Caco-2 (cell line): ENCODE measurements at regions not wholly inside any gene's neighbourhood (a gene's known extent, or its start where the extent isn't known, plus 50 kb on each side); places are given as distances from the start of the nearest gene placed in this dataset.

Experiments
- BruUV-seq: library from RNA; stranded (reverse); fragments of 400-500 nt; replicated peaks from 2 replicates; lab custom pipeline; 2021; lab: Mats Ljungman, UMichigan
- CTCF ChIA-PET: fragments of 300-600 bp; sonication (Branson Sonifier 250); formaldehyde crosslinking; loops from one replicate; lab custom pipeline; 2022; ENCODE audit warnings: antibody characterized with exemption; lab: Charles Lee
- POLR2A ChIA-PET: fragments of 300-600 bp; sonication (Branson Sonifier 250); formaldehyde crosslinking; loops from one replicate; lab custom pipeline; 2022; ENCODE audit warnings: antibody characterized with exemption; lab: Charles Lee
- DNase-seq, 2 experiments: peaks; one replicate each; pipeline versions ENCODE4 v3.0.0 to v3.0.0-alpha.2; 2020 to 2022
- H3K27me3 ChIP-seq: replicated peaks from 2 replicates; pipeline ENCODE4 v1.6.0; 2011; ENCODE audit warnings: low read length; ENCODE audit not compliant: control insufficient read depth, insufficient read depth
- H3K36me3 ChIP-seq: 2 replicates; pipeline ENCODE4 v1.5.1; 2011; ENCODE audit warnings: low read length; ENCODE audit not compliant: control insufficient read depth, insufficient read depth
- H3K4me1 ChIP-seq: fragments of 250-450 bp; sonication (Bioruptor Pico); 2 replicates; pipeline ENCODE4 v1.5.1; 2020; ENCODE audit warnings: mild to moderate bottlenecking
- H3K4me3 ChIP-seq: 2 replicates; pipeline ENCODE4 v1.5.1; 2011; ENCODE audit warnings: low read depth, mild to moderate bottlenecking, control low read depth, low read length
- H3K9me3 ChIP-seq: fragments of 250-450 bp; sonication (Bioruptor Pico); 2 replicates; pipeline ENCODE4 v1.5.1; 2020; ENCODE audit warnings: mild to moderate bottlenecking, moderate library complexity
- H3K27ac Mint-ChIP-seq: one replicate; pipeline ENCODE4 v1.8.0; 2022; ENCODE audit warnings: mixed read lengths; ENCODE audit not compliant: unreplicated experiment
- H3K27me3 Mint-ChIP-seq: one replicate; pipeline ENCODE4 v1.8.0; 2022; ENCODE audit warnings: mixed read lengths; ENCODE audit not compliant: insufficient read depth, unreplicated experiment
- H3K36me3 Mint-ChIP-seq: one replicate; pipeline ENCODE4 v1.8.0; 2022; ENCODE audit warnings: mild to moderate bottlenecking, mixed read lengths; ENCODE audit not compliant: insufficient read depth, unreplicated experiment
- H3K4me1 Mint-ChIP-seq: one replicate; pipeline ENCODE4 v1.8.0; 2022; ENCODE audit warnings: low read depth, mixed read lengths; ENCODE audit not compliant: unreplicated experiment
- H3K4me3 Mint-ChIP-seq: one replicate; pipeline ENCODE4 v1.8.0; 2022; ENCODE audit warnings: mild to moderate bottlenecking, moderate library complexity, mixed read lengths; ENCODE audit not compliant: unreplicated experiment
- H3K9me3 Mint-ChIP-seq: one replicate; pipeline ENCODE4 v1.8.0; 2022; ENCODE audit warnings: mixed read lengths; ENCODE audit not compliant: unreplicated experiment
- intact Hi-C: fragments of 100-400 bp; cut with micrococcal nuclease; formaldehyde crosslinking; loops from one replicate; pipeline ENCODE4 v1.10.0; 2022; ENCODE audit not compliant: unreplicated experiment
- TF ChIP-seq, protein P1 (sequence below), 2 experiments: fragments of 200-600 bp in 1 of 2; IDR thresholded peaks; 1 replicate in 1 of 2; 2 replicates in 1 of 2; pipeline versions ENCODE4 v1.5.1 to v1.8.0; 2011 to 2022; ENCODE audit warnings: antibody characterized with exemption in 1 of 2, control low read depth in 1 of 2, inconsistent platforms in 1 of 2, low read depth in 1 of 2, low read length in 1 of 2, mild to moderate bottlenecking in 1 of 2, moderate library complexity in 1 of 2; ENCODE audit not compliant: insufficient read depth in 1 of 2, severe bottlenecking in 1 of 2, unreplicated experiment in 1 of 2

DNA sequence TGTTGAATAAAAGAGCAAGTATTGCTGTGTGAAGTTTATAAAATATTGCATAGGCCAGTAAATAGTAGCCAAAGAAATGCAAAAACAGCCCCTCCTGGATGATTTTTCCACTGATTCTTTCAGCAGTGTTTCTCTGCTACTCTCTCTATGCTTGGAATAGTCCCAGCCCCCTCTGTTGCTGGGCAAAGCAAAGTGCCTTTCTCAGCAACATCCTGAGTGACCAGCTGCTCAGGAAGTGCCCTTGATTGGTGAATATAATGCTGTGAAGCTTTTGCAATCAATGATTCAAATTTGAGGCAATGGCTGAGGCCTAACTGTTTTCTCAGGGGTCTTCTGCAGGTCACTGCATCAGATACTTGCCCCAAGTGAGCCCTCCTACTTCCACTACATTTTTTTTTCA, 656.7 kb downstream of the ZNF674 start:
- Mint-ChIP-seq H3K36me3 (no peaks in the 10 kb centered on the region), H3K27me3 (no peaks in the 10 kb centered on the region), H3K27ac (no peak overlapping the region), H3K9me3 (no peaks in the 10 kb centered on the region), H3K4me3 (no peak overlapping the region), H3K4me1 (no peaks in the 10 kb centered on the region)
- TF ChIP-seq, protein P1, sequence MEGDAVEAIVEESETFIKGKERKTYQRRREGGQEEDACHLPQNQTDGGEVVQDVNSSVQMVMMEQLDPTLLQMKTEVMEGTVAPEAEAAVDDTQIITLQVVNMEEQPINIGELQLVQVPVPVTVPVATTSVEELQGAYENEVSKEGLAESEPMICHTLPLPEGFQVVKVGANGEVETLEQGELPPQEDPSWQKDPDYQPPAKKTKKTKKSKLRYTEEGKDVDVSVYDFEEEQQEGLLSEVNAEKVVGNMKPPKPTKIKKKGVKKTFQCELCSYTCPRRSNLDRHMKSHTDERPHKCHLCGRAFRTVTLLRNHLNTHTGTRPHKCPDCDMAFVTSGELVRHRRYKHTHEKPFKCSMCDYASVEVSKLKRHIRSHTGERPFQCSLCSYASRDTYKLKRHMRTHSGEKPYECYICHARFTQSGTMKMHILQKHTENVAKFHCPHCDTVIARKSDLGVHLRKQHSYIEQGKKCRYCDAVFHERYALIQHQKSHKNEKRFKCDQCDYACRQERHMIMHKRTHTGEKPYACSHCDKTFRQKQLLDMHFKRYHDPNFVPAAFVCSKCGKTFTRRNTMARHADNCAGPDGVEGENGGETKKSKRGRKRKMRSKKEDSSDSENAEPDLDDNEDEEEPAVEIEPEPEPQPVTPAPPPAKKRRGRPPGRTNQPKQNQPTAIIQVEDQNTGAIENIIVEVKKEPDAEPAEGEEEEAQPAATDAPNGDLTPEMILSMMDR (IDR thresholded peaks at IDR 0.05; ENCODE audit: insufficient read depth in 1 of 2, low read depth in 1 of 2, low read length in 1 of 2, severe bottlenecking in 1 of 2, unreplicated experiment in 1 of 2): no peak
- H3K4me3 ChIP-seq: no peak overlapping the region
- intact Hi-C loops: no loop called here
- H3K36me3 ChIP-seq: no peaks in the 10 kb centered on the region
- ChIA-PET CTCF (no interaction called here), POLR2A (no interaction called here)
- no peaks in the 10 kb centered on the region for H3K9me3 ChIP-seq
- no TSS peak for BruUV-seq
- no peak for DNase-seq
- no peaks in the 10 kb centered on the region for H3K4me1 ChIP-seq
- H3K27me3 ChIP-seq: no peaks in the 10 kb centered on the region

DNA sequence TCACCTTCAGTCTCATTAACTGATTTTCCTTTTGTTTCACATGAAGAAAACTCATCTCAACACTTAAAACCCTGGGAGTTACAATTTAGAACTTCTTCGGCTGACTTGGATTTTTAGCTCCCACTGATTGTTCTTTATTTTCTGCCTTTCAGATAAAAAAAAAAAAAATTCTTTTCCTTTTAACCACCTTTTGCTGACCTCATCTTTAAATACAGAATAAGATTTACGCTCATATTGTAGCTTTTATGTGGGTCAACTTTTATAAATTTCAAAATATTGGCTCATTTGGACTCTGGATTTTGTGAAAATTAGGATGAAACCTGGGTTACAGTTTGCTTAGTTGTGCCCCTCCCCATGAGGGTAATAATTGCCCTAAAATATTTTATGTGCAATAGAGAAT, 659.3 kb downstream of the ZNF674 start:
- intact Hi-C loops: no loop called here
- ChIA-PET CTCF (no interaction called here), POLR2A (no interaction called here)
- no peaks in the 10 kb centered on the region for H3K9me3 ChIP-seq
- Mint-ChIP-seq H3K9me3 (no peaks in the 10 kb centered on the region), H3K27ac (no peak overlapping the region), H3K36me3 (no peaks in the 10 kb centered on the region), H3K4me1 (no peaks in the 10 kb centered on the region), H3K4me3 (no peak overlapping the region), H3K27me3 (no peaks in the 10 kb centered on the region)
- BruUV-seq: no TSS peak
- H3K36me3 ChIP-seq: no peaks in the 10 kb centered on the region
- TF ChIP-seq, protein P1 (IDR thresholded peaks at IDR 0.05; ENCODE audit: insufficient read depth in 1 of 2, low read depth in 1 of 2, low read length in 1 of 2, severe bottlenecking in 1 of 2, unreplicated experiment in 1 of 2): no peak
- DNase-seq: no peak
- no peaks in the 10 kb centered on the region for H3K27me3 ChIP-seq
- no peaks in the 10 kb centered on the region for H3K4me1 ChIP-seq
- no peak overlapping the region for H3K4me3 ChIP-seq

DNA sequence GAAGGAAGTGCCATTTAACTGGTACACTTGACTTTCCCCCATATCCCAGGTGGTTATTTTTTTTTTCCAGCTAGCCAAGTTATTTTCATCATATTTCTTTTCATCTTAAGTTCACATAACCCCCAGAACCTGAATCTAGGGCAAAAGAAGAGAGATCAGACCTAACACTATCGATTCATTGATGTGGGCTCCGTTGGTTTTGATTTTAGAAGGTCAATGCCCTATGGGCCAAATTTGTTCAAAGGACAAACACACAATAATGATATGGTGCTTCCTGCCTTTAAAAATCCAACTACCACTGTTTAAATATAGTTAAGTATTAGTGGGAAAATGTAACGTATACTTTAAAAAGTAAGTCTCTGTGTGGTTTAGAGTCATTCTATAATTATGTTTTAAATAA, 665.7 kb downstream of the ZNF674 start:
- BruUV-seq: no TSS peak
- H3K27me3 ChIP-seq: no peaks in the 10 kb centered on the region
- no peaks in the 10 kb centered on the region for H3K4me1 Mint-ChIP-seq
- H3K27me3 Mint-ChIP-seq: no peaks in the 10 kb centered on the region
- H3K9me3 Mint-ChIP-seq: no peaks in the 10 kb centered on the region
- no peak overlapping the region for H3K4me3 ChIP-seq
- TF ChIP-seq, protein P1 (IDR thresholded peaks at IDR 0.05; ENCODE audit: insufficient read depth in 1 of 2, low read depth in 1 of 2, low read length in 1 of 2, severe bottlenecking in 1 of 2, unreplicated experiment in 1 of 2): no peak
- H3K4me1 ChIP-seq: no peaks in the 10 kb centered on the region
- no peak overlapping the region for H3K4me3 Mint-ChIP-seq
- no peaks in the 10 kb centered on the region for H3K36me3 ChIP-seq
- DNase-seq: no peak
- H3K9me3 ChIP-seq: no peaks in the 10 kb centered on the region
- intact Hi-C loops: no loop called here
- no peak overlapping the region for H3K27ac Mint-ChIP-seq
- ChIA-PET POLR2A (no interaction called here), CTCF (no interaction called here)
- no peaks in the 10 kb centered on the region for H3K36me3 Mint-ChIP-seq
